HG02642 (cell line): ENCODE measurements at regions not wholly inside any gene's neighbourhood (a gene's known extent, or its start where the extent isn't known, plus 50 kb on each side); places are given as distances from the start of the nearest gene placed in this dataset.
"Not testable (repeated sequence)": the region's sequence is repeated elsewhere in the genome, so short reads cannot be mapped to it uniquely, and the experiment has no call there.

Experiments used
- ATAC-seq: cut with Tn5 transposase; IDR thresholded peaks from one replicate; pipeline ENCODE4 v1.9.1; 2021; ENCODE audit warnings: mild to moderate bottlenecking; ENCODE audit not compliant: unreplicated experiment, poor library complexity

DNA sequence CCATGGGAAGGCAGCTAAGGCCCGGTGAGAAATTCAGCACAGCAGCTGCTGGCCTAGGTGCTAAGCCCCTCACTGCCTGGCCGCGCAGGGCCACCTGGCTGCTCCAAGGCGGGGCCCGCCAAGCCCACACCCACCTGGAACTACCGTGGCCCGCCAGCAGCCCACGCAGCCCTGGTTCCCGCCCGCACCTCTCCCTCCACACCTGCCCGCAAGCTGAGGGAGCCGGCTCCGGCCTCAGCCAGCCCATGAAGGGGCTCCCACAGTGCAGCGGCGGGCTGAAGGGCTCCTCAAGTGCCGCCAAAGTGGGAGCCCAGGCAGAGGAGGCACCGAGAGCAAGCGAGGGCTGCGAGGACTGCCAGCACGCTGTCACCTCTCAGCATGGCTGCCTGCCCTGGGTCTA is 146.9 kb upstream of the APOOL start:
- ATAC-seq, result not testable (repeated sequence)

DNA sequence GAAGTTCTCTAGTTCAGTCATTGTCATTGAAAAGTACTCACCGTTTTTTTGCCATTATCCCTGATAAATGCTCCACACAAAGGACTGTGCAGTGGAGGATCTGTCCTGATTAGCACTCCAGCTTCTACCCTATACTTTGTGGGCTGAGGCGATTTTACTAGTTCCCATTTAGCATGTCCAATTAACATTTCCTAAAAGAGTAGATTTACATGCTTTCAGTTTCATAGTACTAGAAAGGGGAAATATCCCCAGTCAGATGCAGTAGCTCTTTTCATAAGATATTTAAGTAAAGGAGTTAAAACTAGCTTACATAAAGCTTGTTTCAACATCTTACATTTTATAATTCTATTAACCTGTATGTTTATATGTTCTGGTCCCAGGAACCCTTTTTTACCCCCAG is 144.9 kb upstream of the APOOL start:
- not testable (repeated sequence) for ATAC-seq

DNA sequence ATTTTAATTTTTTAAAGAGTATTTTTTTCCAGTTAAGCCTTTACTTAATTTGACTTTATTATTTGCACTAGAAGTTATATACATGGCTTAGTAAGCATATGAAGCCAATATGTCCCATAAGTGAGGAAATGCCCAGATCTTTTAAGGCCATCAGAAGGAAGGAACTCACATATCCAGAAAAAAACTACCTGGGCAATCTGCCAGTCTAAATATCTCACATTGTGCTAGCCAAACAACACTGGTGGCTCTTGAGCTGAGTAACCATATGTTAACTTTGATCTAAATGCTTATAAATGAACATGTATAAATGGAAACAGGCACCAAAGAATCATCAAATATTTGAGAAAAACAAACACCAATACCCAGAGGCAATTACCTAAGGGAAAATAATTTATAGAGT is 138.6 kb upstream of the APOOL start:
- ATAC-seq, result no peak

DNA sequence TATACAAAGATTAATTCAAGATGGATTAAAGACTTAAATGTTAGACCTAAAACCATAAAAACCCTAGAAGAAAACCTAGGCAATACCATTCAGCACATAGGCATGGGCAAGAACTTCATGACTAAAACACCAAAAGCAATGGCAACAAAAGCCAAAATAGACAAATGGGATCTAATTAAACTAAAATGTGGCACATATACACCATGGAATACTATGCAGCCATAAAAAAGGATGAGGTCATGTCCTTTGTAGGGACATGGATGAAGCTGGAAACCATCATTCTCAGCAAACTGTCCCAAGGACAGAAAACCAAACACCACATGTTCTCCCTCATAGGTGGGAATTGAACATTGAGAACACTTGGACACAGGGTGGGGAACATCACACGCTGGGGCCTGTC is 133.4 kb upstream of the APOOL start:
- not testable (repeated sequence) for ATAC-seq

DNA sequence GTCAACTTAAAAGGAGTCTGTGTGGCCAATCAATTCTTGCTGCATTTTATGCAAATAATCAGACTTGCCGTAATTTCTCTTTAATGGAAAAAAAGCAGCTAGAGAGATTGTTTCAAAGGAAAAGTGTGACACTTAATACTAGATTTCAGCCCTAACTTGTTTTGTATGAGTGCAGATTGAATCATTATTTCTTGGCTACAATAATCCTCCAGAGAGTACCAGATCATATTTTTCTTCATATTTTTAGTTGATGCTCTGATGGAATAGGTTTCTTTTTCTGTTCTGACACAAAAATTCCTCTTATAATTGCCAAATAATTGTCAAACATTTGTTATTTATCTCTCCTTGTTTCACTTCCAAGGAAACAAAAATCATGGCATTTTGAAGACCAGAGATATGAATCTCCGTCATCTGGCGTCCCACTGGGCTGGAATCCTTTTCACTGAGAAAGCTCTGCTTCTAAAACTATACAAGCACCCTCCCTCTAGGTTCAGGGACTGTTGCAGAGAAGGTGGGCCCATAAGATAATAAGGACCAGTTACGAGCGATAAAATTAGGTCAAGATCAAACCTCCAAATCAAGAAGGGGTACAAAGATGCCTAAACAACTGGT is 131.4 kb upstream of the APOOL start:
- ATAC-seq, result not testable (repeated sequence)

DNA sequence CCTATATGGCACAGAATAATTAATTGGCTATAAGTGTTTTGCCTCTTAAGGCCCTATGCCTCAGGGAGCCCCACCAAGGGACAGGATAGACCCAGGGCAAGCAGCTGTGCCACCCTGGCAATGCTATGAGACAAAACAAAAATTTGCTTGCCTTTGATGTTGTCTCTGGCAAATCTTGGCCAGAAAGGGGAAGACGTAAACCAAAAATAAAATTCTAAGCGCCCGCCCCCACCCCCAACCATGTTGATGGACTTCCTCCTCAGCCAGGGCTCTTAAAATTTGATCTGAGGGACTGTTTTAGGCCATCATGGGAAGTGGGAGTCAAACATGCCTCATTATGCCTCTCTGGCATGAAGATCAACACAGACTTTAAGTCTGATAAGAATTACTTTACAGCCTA is 130.5 kb upstream of the APOOL start:
- no peak for ATAC-seq

DNA sequence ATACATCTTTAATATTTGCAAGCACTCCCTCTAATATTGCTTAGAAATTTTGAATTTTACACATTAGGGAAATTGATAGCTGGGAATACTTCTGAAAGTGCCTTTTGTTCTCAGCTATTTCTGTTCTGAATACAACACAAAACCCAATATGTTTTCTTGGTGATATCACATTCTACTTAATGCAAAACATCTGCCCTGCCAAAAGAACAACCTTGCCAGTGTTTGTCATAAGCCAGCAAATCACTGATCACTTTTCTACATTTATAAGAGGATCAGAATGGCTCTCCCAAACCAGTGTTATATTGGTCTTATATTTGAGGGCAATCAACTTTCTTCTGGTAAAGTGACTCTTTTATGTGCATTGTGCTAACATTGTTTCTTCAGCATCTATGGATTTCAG is 126.8 kb upstream of the APOOL start:
- no peak for ATAC-seq

DNA sequence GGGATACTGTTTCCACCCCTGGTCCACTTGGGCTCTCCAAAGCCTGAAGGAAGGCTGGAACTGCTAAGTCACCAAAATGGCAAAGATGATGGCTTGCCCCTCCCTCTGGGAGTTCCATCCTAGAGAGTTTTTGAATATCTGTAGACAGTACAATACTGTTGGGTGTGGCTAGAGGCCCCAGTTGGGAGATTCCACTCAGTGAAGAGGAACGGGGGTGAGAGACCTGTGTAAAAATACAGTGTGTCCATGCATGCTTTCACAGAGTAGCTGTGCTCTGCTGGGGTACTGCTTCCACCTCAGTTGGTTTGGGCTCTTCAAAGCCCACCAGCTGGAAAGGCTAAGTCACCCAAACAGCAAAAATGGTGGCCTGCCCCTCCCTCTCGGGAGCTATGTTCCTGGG is 109.8 kb upstream of the APOOL start:
- no peak for ATAC-seq

DNA sequence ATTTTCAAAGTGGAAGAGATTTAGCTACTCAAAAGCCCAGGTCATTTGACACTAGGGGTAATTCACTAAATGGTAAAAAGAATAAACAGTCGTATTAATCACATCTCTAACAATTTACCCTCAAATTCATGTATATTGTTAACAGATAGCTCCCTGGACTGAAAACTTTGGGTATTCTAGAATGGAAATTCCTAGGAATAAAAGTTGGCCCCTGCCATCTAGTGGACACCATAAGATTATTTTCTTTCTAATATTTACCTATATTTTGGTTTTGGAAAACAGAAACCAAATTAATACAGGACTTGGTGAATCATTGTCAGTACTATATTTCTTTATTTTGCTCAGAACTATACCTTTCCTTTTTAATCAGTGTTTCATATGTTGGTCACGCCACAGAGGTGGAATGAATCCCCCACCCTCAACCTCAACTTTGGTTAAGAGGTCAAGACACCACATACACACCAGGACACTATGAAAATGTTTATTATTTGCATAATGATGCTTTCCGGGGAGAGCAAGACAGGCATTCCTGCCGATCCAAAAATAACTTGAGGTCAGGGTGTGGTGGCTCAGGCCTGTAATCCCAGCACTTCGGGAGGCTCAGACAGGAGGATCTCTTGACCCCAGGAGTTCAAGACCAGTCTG is 96.2 kb upstream of the APOOL start:
- ATAC-seq, result no peak

DNA sequence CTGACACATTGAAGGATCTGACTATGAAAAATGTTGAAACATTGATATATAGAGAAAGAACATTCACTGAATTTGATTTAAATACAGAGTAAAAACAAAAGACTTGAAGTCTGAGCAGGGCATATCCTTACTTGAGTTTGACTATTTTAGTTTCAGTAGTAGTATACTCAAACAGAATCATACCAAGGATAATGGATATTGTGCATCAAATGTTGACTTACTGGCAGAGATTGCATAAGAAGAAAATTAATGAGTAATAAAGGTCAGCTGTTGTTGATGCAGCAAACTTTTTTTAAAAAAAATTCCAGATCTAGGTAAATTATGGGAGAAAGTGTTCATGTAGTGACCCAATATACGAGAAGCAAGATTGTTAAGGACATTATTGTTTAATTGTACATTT is 94.5 kb upstream of the APOOL start:
- no peak for ATAC-seq

DNA sequence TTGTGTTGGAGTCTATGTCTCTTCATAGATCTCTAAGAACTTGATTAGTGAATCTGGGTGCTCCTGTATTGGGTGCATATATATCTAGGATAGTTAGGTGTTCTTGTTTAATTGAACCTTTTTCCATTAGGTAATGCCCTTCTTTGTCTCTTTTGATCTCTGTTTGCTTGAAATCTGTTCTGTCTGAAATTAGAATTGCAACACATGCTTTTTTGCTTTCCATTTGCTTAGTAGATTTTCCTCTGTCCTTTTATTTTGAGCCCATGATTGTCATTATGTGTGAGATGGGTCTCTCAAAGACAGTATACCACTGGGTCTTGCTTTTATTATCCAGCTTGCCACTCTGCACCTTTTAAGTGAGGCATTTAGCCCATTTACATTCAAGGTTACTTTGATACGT is 79.1 kb upstream of the APOOL start:
- ATAC-seq, result no peak

DNA sequence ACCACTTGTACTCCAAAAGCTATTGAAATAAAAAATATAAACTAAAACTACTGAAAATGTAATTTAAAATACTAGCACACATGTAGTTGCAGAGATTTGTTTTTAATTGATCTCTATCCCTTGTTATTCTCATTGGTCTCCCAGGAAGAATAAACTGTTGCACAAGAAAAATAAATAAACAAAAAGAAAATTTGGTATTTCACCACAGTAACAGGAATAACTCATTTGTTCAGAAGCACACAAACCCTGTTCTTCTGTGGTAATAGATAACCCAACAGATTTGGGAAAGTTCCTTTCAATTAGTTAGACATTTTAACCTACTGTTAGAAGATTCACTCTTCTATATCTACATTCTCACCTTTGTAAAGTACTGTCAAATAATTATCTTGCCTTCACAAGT is 70.9 kb upstream of the APOOL start:
- no peak for ATAC-seq

DNA sequence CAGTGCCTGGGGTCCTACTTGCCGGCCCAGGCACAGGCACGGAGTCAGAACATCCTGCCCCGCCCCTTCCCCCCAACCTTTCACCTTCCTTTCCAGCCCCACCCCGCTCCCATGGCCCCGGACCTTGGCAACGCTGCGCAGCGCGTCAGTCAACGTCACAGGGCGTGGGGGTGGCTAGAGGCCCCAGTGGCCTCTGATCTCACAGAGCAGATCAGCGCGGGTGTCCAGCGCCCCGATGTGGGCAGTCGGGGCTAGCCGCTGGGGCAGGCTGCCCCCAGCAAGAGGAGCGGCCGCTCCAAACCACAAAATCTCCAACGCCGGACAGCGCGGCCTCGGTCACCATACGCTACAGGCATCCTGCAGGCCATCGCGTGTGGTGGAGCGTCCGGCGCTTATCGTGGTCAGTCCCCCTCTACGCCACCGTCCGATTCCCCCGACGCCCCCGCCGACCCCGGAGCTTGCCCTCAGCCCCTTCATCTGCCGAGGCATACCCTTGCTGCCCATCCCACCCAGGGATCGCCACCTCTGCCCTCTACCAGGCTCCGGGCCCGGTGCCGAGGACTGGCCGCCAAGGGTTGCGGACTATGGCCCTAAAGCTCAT is 69.6 kb upstream of the APOOL start:
- ATAC-seq, result no peak
